OCI-LY1 (cell line): ENCODE measurements at regions not wholly inside any gene's neighbourhood (a gene's known extent, or its start where the extent isn't known, plus 50 kb on each side); places are given as distances from the start of the nearest gene placed in this dataset.

Source experiments
- EZH2 ChIP-seq: fragments of 200-600 bp; sonication (generic), shearing (Covaris generic); IDR thresholded peaks from 2 replicates; pipeline ENCODE4 v1.8.0; 2017; ENCODE audit warnings: borderline replicate concordance, mixed run types, mild to moderate bottlenecking, antibody characterized with exemption, low read length, moderate library complexity, mixed read lengths
- TF ChIP-seq, protein P1 (sequence below): fragments of 200-600 bp; sonication (generic), shearing (Covaris generic); IDR thresholded peaks from 2 replicates; pipeline ENCODE4 v1.5.1; 2017; ENCODE audit warnings: mild to moderate bottlenecking, antibody characterized with exemption, low read length, moderate library complexity, mixed read lengths

DNA sequence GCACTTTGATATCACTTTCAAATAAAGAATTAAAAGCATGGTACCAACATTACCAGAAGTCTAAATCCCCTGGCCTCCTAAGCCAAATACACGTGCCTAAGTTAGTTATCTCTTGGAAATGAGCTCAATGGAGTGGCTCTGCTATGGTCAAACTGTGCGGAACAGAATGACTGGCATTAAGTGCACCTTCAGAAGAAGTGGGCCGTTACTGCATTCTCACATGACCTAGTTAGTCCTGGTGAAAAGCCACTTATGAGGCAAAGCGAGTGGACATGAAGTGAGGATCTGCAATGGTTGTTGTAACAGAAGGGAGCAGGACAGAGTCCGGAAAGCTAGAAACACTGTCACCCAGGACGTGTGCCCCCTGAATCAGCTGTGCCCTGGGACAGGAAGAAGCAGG is 633.1 kb downstream of the IRX1 start:
- TF ChIP-seq, protein P1, sequence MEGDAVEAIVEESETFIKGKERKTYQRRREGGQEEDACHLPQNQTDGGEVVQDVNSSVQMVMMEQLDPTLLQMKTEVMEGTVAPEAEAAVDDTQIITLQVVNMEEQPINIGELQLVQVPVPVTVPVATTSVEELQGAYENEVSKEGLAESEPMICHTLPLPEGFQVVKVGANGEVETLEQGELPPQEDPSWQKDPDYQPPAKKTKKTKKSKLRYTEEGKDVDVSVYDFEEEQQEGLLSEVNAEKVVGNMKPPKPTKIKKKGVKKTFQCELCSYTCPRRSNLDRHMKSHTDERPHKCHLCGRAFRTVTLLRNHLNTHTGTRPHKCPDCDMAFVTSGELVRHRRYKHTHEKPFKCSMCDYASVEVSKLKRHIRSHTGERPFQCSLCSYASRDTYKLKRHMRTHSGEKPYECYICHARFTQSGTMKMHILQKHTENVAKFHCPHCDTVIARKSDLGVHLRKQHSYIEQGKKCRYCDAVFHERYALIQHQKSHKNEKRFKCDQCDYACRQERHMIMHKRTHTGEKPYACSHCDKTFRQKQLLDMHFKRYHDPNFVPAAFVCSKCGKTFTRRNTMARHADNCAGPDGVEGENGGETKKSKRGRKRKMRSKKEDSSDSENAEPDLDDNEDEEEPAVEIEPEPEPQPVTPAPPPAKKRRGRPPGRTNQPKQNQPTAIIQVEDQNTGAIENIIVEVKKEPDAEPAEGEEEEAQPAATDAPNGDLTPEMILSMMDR: no peak
- TF ChIP-seq EZH2: no peak
